ENCODE measurements at regions not wholly inside any gene's neighbourhood (a gene's known extent, or its start where the extent isn't known, plus 50 kb on each side); places are given as distances from the start of the nearest gene placed in this dataset.
"Not testable (repeated sequence)": the region's sequence is repeated elsewhere in the genome, so short reads cannot be mapped to it uniquely, and the experiment has no call there.

DNA sequence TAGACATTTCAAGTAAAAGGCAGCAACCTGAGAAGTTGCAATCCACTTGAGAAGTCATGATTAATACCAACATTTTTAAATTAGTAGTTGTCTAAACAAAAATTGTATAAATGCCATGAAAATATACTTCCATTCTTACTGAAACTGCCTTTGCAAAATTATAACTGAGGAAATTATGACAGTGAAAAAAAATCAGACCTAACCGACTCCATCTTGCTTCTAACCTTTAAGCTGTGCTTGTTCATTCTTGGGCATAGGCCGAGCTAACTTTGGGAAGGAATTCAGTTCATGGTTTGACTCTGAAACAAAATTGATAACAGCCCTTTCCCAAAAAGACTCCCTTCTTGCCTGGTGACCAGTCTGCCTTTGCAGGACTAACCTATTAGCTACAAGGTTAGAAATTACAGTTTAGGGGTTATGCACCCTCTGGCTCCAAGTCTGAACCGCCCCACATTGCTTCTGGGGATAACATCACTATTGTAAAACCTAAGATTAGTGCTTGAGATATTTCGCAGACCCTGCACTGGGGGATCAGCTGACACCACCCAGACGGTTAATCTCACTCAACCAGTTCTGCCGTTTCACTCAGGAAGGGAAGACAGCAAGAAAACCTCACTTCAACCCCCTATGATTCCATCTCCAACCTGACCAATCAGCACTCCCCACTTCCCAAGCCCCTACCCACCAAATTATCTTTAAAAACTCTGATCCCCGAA is 136.1 kb upstream of the ADAMTS3 start:
- not testable (repeated sequence) for H3K79me2 ChIP-seq (ENCODE audit: control insufficient read depth, insufficient read depth, low read length); TF ChIP-seq NR2C1 (IDR thresholded peaks at IDR 0.05)
- TF ChIP-seq DACH1 (IDR thresholded peaks at IDR 0.05; ENCODE audit: partially characterized antibody) (peak; percentile 24), ELF2 (CRISPR knock-in tag; IDR thresholded peaks at IDR 0.05) (0 out of 2 replicates have a peak, but pooled peaks have one; percentile 60), PYGO2 (tag; IDR thresholded peaks at IDR 0.05) (0 out of 2 replicates have a peak, but pooled peaks have one; percentile 45), DPF2 (IDR thresholded peaks at IDR 0.05) (peak; percentile 74), NR2C1 (tag; IDR thresholded peaks at IDR 0.05) (peak; percentile 58), ZNF197 (CRISPR knock-in tag; IDR thresholded peaks at IDR 0.05; ENCODE audit: low read depth) (peak; percentile 75; the same call in 1 of the 2 replicates), ZNF79 (CRISPR knock-in tag; IDR thresholded peaks at IDR 0.05; ENCODE audit: low read depth) (peak; percentile 80), ZNF449 (CRISPR knock-in tag; IDR thresholded peaks at IDR 0.05) (peak; percentile 86; the same call in 1 of the 2 replicates), MECOM (CRISPR knock-in tag; IDR thresholded peaks at IDR 0.05) (peak; percentile 90), ETV1 (tag; conservative IDR thresholded peaks at IDR 0.05; ENCODE audit: low read depth) (peak; percentile 56), ZNF589 (CRISPR knock-in tag; IDR thresholded peaks at IDR 0.05; ENCODE audit: low read depth) (peak; percentile 95), KLF6 (CRISPR knock-in tag; IDR thresholded peaks at IDR 0.05; ENCODE audit: borderline replicate concordance) (peak; percentile 94; the same call in 1 of the 2 replicates), PTTG1 (tag; IDR thresholded peaks at IDR 0.05; ENCODE audit: low read depth) (peak; percentile 87)
- TF ChIP-seq, protein P1, sequence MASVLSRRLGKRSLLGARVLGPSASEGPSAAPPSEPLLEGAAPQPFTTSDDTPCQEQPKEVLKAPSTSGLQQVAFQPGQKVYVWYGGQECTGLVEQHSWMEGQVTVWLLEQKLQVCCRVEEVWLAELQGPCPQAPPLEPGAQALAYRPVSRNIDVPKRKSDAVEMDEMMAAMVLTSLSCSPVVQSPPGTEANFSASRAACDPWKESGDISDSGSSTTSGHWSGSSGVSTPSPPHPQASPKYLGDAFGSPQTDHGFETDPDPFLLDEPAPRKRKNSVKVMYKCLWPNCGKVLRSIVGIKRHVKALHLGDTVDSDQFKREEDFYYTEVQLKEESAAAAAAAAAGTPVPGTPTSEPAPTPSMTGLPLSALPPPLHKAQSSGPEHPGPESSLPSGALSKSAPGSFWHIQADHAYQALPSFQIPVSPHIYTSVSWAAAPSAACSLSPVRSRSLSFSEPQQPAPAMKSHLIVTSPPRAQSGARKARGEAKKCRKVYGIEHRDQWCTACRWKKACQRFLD (CRISPR knock-in tag; IDR thresholded peaks at IDR 0.05) = peak; percentile 76
- TF ChIP-seq, protein P2, sequence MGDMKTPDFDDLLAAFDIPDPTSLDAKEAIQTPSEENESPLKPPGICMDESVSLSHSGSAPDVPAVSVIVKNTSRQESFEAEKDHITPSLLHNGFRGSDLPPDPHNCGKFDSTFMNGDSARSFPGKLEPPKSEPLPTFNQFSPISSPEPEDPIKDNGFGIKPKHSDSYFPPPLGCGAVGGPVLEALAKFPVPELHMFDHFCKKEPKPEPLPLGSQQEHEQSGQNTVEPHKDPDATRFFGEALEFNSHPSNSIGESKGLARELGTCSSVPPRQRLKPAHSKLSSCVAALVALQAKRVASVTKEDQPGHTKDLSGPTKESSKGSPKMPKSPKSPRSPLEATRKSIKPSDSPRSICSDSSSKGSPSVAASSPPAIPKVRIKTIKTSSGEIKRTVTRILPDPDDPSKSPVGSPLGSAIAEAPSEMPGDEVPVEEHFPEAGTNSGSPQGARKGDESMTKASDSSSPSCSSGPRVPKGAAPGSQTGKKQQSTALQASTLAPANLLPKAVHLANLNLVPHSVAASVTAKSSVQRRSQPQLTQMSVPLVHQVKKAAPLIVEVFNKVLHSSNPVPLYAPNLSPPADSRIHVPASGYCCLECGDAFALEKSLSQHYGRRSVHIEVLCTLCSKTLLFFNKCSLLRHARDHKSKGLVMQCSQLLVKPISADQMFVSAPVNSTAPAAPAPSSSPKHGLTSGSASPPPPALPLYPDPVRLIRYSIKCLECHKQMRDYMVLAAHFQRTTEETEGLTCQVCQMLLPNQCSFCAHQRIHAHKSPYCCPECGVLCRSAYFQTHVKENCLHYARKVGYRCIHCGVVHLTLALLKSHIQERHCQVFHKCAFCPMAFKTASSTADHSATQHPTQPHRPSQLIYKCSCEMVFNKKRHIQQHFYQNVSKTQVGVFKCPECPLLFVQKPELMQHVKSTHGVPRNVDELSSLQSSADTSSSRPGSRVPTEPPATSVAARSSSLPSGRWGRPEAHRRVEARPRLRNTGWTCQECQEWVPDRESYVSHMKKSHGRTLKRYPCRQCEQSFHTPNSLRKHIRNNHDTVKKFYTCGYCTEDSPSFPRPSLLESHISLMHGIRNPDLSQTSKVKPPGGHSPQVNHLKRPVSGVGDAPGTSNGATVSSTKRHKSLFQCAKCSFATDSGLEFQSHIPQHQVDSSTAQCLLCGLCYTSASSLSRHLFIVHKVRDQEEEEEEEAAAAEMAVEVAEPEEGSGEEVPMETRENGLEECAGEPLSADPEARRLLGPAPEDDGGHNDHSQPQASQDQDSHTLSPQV (IDR thresholded peaks at IDR 0.05) = peak; percentile 97

More for the DNA sequence above, 136.1 kb upstream of the ADAMTS3 start:
- H3K27me3 ChIP-seq (ENCODE audit: control insufficient read depth in 2 of 2, insufficient read depth in 2 of 2, low read length in 2 of 2); in situ Hi-C loops (cut with MboI); H4K20me1 ChIP-seq (replicated peaks; ENCODE audit: control insufficient read depth, insufficient read depth, low read length); FAIRE-seq; H3K9me3 ChIP-seq (replicated peaks; ENCODE audit: control insufficient read depth, insufficient read depth, low read depth, low read length); POLR2A ChIA-PET; H3K9ac ChIP-seq (ENCODE audit: insufficient read depth in 1 of 2, low read depth in 2 of 2, low read length in 2 of 2); H3K4me3 ChIP-seq; CTCF ChIA-PET (ENCODE audit: low intra/inter-chr PET ratio); BruUV-seq (replicated peaks); H3K36me3 ChIP-seq (ENCODE audit: control insufficient read depth, insufficient read depth, low read length); H3K9me1 ChIP-seq (ENCODE audit: control insufficient read depth, insufficient read depth, low read length): not testable (repeated sequence)
- peaks cover 0 to 28% of the 10 kb centered on the region in 2 experiments; a peak in 3 of 5 replicates for H3K4me1 ChIP-seq (replicated peaks in 1 of 2; ENCODE audit: control insufficient read depth in 2 of 2, insufficient read depth in 2 of 2, low read length in 2 of 2)
- peak overlapping the region; percentile 63 for H2AFZ ChIP-seq (ENCODE audit: low read depth, low read length)
- 9% methylated on average over 7 of the region's 7 CpGs for WGBS (ENCODE audit: insufficient coverage, low coverage, missing lambda C conversion rate)
- peak overlapping the region; percentile 33; the same call in 1 of the 3 replicates for H3K27ac ChIP-seq (ENCODE audit: extremely low read depth, low read depth, low read length)
- ATAC-seq = peak; percentile 35
- intact Hi-C loops (cut with micrococcal nuclease) = loop anchor here (5.0 to 10.0 kb wide), 4 partner anchors 138 to 410 kb away; partner anchors contain the start of gene ADAMTS3
- peak in 1 of 4 experiments; percentile 59 for DNase-seq (ENCODE audit: extremely low read depth in 1 of 4, low spot score in 3 of 4)
- H3K4me2 ChIP-seq (ENCODE audit: insufficient read depth, low read length) = peak overlapping the region; percentile 10; the same call in 1 of the 2 replicates
